ENCODE measurements at regions not wholly inside any gene's neighbourhood (a gene's known extent, or its start where the extent isn't known, plus 50 kb on each side); places are given as distances from the start of the nearest gene placed in this dataset.
"Not testable (repeated sequence)": the region's sequence is repeated elsewhere in the genome, so short reads cannot be mapped to it uniquely, and the experiment has no call there.

DNA sequence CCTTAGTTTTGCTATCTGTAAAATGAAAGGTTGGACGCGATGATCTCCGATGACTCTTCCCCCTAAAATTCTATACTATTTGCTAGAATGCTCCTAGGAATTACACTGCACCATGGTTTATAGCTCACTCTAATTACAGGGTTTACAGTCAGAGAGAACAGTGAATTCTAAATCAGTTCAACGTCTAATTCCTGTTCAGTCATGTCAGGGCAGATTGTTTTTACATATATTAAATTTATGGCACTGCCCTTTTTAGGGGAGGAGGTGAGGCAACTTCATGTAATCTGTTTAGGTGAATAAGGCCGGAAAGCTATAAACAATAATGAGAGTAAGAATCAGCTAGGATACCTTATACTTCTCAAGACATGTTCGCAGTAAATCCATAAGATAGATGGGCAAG lies 293.9 kb downstream of the BAMBI start:
- no peak for DNase-seq

DNA sequence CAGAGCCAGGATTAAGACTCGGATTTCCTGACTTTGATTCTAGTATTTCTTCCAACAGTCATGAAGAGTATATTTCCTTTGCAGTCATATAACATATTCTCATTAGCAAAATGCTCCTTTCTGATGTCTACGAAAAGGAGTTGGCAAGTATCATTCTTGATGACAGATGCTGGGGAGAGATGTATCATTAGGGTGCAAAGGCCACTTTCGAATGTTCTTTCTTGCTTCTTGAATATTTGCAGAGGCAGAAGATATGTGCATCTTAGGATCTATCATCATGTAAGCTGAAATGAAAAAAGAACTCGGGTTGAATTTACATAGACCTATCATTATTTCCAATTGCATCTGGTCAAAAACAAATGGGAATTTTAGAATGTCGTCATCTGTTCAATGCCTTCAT lies 294.4 kb downstream of the BAMBI start:
- DNase-seq: no peak

DNA sequence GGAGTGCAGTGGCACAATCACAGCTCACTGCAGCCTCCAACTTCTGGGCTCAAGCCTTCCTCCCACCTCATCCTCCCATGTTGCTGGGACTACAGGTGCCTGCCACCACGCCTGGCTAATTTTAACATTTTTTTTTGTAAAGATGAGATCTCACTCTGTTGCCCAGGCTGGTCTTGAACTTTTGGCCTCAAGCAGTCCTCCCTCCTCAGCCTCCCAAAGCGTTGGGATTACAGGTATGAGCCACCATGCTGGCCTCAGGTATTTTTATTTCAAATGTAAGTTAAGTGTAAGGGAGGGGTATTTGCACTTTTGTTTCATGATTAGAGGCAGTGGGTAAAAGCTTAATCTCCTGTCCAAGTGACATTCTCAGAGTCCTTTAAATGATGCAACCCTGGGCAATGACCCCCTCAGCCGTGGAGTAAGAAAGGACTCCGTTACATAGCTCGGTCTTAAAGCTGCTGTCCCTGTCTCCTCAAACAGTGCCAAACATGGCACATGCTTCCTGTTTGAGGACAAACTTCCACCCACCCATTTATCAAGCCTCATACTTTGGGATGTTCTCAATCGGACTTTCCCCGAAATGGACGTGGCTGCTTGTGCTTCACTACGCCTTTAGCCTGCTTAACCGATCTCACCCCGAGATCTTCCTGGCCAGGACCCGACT lies 296.1 kb downstream of the BAMBI start:
- no peak for DNase-seq

DNA sequence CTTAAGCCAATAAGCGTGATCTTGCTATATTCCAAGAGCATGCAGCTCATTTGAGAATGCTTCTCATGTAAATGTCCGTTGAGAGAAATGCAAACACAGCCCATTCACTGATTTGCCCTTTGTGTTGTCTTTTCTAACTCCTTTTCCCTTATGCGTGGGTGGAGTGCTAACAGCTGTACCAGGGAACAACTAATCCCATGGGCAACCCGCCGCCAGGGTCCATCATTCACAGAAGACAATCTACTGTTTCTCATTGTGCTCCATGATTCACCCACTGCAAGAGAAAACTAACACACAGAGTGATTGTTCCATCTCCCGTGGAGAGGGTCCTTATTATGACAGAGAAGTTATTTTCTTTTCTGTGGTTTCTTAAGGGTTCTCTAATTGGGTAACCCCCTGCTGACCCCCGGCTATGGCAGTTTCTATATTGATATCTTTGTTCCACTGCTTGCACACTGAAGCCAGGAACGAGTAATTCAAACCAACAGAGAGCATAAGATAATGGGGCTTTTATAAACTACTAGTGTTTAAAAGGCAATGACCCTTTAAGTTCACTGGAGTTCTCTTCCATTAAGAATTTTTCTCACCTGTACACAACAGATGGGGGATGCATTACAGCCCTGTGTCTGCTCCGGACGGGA lies 298.7 kb downstream of the BAMBI start:
- no peak for DNase-seq

DNA sequence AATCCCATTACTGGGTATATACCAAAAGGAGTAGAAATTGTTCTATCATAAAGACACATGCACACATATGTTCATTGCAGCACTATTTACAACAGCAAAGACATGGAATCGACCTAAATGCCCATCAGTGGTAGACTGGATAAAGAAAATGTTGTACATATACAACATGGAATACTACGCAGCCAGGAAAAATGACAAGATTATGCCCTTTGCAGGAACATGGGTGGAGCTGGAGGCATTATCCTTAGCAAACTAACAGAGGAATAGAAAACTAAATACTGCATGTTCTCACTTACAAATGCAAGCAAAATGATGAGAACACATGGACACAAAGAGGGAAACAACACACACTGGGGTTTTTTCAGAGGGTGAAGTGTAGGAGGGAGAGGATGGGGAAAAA lies 300.2 kb downstream of the BAMBI start:
- no peak for DNase-seq

DNA sequence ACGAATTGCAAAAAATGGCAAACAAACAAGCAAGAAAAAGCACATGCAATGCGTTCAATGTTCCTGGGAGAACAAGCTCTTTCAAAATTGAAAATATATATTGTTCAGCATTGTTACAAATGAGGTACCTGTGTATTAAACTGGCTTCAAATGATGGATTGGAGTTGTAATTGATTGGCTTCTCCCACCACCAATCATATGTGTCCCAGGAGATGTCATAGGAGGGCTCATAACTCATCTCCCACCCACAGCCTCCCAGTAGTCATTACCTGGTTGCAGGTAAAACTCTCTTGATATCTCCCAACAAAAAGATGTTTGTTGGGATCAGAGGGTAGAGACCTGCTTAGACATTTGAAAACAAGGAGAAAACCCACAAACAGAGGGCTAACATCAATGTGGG lies 302.9 kb downstream of the BAMBI start:
- DNase-seq: no peak

- no peak for DNase-seq
These were observed 303.7 kb downstream of the BAMBI start for GRCh38 chr10:28981007-28981406.

DNA sequence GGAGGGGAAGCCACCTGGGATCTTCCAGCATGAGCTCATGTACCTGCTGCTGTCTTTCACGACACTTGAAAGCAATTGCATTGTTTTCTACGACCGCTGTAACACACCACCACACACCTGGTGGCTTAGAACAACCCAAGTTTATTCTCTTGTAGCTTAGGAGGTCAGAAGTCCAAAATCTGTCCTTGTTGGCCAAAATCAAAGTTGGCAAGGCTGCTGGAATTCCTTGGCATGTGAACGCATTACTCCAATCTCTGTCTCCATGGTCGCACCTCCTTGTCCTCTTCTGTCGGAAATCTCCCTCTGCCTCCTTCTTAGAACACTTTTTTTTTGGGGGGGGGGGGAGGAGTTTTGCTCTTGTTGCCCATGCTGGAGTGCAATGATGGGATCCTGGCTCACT lies 305.7 kb downstream of the BAMBI start:
- DNase-seq: no peak

- no peak for DNase-seq
These were observed 305.1 kb upstream of the LYZL1 start for GRCh38 chr10:28983799-28984198.

DNA sequence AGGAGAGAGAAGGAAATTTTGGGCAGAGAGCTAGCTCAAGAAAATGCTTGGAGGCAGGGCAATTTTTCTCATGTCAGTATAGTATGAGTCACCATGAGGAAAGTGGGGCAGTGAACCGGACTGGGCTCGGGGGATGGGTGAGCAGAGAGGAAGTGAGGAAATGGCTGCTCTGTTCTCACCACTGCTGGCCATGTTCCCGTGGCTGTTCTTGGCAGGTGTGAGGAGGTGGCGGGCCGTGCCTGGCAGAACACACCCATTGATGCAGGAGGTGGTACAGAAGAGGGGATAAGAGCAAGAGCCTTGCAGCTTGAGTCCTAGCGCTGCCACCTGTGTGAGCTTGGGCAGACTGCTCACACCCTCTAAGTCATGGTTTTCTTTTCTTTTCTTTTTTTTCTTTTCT lies 304.4 kb upstream of the LYZL1 start:
- DNase-seq: peak; percentile 11

GRCh38 chr10:28985137-28985885 lies 303.6 kb upstream of the LYZL1 start:
- DNase-seq: no peak

GRCh38 chr10:28986117-28986792 lies 302.6 kb upstream of the LYZL1 start:
- no peak for DNase-seq

GRCh38 chr10:28986856-28987255 lies 302.0 kb upstream of the LYZL1 start:
- DNase-seq: no peak

GRCh38 chr10:28987555-28988320 lies 301.1 kb upstream of the LYZL1 start:
- no peak for DNase-seq

GRCh38 chr10:28988980-28989379 lies 299.9 kb upstream of the LYZL1 start:
- no peak for DNase-seq

- DNase-seq: no peak
These were observed 297.3 kb upstream of the LYZL1 start for GRCh38 chr10:28991333-28992270.

- DNase-seq: no peak
These were observed 295.8 kb upstream of the LYZL1 start for GRCh38 chr10:28993056-28993455.

GRCh38 chr10:28993861-28994260 lies 295.0 kb upstream of the LYZL1 start:
- DNase-seq: no peak

DNA sequence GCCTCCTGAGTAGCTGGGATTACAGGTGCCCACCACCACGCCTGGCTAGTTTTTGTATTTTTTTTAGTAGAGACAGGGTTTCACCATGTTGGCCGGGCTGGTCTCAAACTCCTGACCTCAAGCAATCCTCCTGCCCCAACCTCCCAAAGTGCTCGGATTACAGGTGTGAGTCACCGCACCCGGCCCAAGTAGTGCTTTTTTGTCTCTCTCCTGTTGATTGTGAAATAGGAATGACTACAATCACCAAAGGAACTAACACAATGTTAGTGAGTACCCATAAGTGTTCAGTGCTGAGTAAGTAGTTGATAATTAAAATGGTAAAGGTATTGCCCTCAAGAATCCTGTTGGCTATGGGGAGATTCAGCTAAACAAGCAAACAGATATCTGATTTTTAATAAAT lies 294.1 kb upstream of the LYZL1 start:
- not testable (repeated sequence) for DNase-seq

DNA sequence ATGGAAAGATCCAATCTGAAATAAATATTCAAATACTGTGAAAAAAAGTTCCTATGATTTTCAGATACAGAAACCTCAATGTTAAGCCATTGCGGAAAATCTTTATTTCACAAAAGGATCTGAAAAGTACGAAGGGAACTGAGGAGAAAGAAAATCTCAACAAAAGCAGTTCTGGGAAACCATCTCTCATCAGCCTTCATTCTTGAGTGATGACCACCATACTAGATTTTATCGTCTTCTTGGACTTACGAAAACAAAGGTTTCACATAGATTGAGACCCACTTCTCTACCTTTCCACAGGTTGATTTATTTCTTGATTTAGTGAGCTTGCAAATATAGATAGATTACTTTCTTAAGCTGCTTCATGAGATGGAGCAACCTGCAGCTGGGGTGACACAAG lies 293.4 kb upstream of the LYZL1 start:
- DNase-seq: no peak

DNA sequence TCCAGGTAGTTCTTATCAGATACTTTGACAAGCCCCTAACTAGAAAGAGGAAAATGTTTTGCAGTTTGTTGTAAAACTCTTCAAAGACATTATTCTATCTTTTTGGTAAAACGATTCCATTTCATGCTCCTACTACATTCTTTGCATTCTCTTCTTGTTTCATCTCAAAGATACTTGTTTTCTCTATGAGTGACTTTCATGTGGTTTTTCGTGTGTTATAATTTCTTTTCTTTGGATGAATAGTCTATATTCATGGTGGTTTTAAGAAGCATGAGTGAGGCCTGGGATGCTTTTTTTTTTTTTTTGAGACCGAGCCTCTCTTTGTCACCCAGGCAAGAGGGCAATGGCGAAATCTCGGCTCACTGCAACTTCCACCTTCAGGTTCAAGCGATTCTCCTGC lies 292.5 kb upstream of the LYZL1 start:
- DNase-seq: no peak
